Forelimb muscle (tissue), 1 donor: ENCODE measurements at regions not wholly inside any gene's neighbourhood (a gene's known extent, or its start where the extent isn't known, plus 50 kb on each side); places are given as distances from the start of the nearest gene placed in this dataset.

Experiments used
- DNase-seq: peaks from one replicate; pipeline ENCODE4 v3.0.0-alpha.2; 2013; ENCODE audit warnings: low read depth

- no peak for DNase-seq
Observed at GRCh38 chr4:181701214-181701613, 542.0 kb upstream of the TENM3 start.

- no peak for DNase-seq
Observed at GRCh38 chr4:181701894-181702293, 541.3 kb upstream of the TENM3 start.

GRCh38 chr4:181702864-181703495 is 540.2 kb upstream of the TENM3 start:
- no peak for DNase-seq

DNA sequence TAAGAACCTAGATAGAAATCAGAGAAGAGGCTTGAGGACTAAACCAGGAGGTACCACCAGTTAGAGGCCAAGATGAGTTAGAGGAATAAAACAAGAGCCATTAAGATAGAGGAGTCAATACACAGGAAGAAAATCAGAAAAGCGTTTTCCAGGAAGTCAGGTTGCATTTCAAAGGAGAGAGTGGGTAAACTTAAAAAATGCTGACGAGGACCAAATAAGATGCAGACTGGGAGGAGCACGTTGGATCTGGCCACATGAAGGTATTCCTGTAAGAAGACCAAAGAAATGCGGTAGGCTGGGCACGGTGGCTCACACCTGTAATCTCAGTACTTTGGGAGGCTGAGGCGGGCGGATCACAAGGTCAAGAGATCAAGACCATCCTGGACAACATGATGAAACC is 533.1 kb upstream of the TENM3 start:
- DNase-seq = no peak

- DNase-seq = no peak
Observed at GRCh38 chr4:181711387-181711786, 531.8 kb upstream of the TENM3 start.

DNA sequence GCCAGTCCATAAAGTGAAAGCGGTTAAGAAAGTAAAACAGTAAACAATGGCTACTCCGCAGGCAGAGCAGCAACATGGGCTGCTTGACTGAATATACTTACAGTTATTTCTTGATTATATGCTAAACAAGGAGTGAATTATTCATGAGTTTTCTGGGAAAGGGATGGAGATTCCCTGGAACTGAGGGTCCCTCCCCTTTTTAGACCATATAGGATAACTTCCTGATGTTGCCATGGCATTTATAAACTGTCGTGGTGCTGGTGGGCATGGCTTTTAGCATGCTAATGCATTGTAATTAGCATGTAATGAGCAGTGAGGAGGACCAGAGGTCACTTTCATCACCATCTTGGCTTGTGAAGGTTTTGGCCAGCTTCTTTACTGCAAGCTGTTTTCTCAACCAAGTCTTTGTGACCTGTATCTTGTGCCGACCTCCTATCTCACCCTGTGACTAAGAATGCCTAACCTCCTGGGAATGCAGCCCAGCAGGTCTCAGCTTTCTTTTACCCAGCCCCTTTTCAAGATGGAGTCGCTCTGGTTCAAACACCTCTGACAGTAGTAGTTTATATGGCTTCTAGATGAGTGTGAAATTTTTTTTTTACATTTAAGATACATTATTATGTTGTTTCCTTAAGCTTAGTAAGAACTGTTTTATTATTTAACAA is 514.8 kb upstream of the TENM3 start:
- DNase-seq = no peak

GRCh38 chr4:181731900-181732299 is 511.3 kb upstream of the TENM3 start:
- DNase-seq = no peak

- no peak for DNase-seq
Observed at GRCh38 chr4:181737744-181738143, 505.5 kb upstream of the TENM3 start.

GRCh38 chr4:181739031-181739430 is 504.2 kb upstream of the TENM3 start:
- DNase-seq = no peak

DNA sequence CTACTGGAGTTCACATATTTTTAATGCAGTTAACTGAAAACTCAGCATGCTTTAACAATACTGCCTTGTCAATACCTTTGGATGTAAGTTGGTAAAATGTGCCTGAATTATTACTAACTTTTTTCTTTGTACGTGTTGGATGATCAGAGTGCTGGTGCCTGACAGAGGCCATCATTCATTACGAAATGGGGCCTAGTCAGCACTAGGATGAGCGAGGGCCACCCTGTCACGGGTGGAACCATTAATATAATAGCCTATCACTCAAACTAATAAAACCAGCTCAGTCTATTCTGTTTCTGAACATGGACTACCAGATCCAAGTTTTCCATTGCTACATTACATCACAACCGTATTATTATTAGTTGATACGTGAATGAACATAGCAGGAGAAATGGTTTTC is 501.7 kb upstream of the TENM3 start:
- DNase-seq = no peak

DNA sequence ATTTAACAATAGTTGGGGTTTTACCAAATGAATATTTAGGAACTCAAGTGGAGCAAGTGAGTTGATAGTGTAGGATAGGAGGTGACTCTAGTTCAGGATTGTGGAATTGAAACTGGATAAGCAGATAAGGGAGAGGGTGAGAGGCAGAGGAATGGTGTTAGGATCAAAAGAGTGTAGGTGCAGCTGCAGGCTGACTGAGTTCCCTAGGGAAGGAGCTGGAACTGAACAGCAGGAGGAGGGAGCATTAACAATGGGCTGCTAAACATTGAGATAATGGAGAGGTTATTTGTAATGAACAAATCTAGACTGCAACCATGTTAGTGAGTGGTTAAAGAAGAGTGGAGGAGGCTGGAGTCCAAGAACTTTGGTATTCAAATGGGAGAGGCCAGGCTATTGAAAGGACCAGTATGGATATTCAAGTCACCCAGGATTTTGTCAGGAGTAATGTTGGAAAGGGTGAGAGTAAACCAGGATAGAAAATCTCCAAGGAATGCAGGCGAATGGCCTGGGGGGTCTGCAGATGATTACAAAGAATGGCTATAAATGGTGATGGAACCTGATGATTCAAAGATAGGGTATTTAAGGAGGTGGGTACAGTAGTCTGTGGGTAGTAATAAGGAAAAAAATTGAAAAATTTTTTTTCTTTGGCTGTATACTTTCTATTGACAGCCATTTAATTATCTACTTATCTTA is 497.1 kb upstream of the TENM3 start:
- no peak for DNase-seq

DNA sequence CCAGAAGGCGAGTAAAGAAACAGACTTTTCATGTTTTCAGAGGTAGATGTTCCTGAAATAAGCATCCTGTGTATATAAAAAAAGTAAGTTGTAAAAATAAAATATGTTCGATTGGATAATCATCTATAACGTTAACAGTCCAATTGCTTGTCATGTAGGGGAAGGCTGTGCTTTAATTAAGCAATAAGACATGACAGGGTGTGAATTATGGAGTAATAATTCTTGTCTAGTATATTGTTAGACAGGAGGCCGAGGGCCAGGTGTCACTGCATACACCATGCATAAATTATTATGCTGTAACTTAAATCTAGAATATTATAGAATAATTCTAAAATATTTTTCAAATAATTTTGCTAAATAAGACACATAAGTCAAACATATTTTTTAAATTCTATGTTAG is 494.6 kb upstream of the TENM3 start:
- DNase-seq = no peak

DNA sequence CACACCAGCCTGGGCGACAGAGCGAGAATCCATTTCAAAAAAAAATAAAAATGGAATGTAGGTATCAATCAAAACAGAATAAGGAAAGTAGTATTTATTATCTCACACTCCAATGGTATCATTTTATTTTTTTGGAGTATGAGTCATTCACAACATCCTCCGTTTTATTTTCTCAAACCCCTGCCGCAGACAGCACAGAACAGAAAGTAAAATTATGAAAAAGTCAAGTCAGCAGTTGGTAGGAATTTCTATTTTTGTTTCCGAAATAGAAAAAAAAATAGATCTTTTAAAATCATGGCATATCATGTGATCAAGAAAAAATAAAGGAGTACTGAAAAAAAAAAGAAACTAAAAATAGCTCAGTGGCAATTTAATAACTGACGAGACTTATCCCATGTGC is 490.7 kb upstream of the TENM3 start:
- DNase-seq = no peak

- no peak for DNase-seq
Observed at GRCh38 chr4:181753207-181753606, 490.0 kb upstream of the TENM3 start.

DNA sequence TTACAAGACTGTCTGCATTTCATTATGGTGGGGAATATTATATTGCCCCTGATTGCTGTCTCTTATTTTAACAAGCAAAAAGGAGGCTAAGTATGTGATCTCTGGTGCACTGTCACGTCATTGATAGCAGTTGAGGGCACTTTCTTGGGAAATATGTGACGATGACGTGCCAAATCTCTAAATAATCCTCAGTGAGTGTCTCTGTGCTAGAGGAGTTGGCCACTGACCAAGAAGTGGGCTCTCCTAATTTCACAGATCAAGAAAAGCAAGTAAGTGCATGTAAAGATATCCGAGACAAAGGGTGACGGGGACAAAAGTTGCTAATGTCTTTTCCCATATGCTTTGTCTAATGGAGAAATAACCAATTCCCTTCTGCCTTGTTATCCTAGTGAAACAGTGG is 487.4 kb upstream of the TENM3 start:
- no peak for DNase-seq

DNA sequence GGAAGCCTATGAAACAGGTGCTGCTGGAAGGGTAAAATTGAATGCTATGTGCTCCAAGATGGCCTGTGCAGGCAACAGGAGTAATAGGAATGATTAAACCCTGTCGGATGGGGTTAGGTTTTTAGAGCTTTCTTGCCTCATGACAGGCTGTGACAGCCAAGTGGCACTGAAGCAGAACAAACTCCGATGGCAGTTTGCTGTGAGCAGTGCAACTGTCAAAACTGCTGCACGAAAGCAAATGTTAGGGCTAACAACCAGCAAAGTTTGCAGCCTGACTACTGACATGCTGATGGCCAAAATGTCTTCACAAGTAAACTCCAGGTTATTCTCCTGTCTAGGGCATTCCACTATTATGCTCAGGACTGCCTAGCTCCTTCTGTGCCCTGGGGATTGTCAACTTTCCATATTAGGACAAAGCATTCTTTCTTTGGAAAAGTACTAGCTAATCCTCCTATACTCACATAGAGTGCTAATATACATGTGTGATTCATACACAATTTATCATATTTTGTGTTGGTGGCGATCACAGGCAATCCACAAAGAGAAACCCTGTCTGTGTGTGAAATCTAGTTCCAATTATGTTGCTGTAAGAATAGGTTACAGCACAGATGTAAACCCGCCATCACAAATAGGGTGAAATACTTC is 486.6 kb upstream of the TENM3 start:
- DNase-seq = no peak

GRCh38 chr4:181757098-181757497 is 486.1 kb upstream of the TENM3 start:
- DNase-seq = no peak

GRCh38 chr4:181757910-181758660 is 485.1 kb upstream of the TENM3 start:
- DNase-seq = no peak

GRCh38 chr4:181760560-181760959 is 482.6 kb upstream of the TENM3 start:
- no peak for DNase-seq

- no peak for DNase-seq
Observed at GRCh38 chr4:181761156-181761555, 482.0 kb upstream of the TENM3 start.

DNA sequence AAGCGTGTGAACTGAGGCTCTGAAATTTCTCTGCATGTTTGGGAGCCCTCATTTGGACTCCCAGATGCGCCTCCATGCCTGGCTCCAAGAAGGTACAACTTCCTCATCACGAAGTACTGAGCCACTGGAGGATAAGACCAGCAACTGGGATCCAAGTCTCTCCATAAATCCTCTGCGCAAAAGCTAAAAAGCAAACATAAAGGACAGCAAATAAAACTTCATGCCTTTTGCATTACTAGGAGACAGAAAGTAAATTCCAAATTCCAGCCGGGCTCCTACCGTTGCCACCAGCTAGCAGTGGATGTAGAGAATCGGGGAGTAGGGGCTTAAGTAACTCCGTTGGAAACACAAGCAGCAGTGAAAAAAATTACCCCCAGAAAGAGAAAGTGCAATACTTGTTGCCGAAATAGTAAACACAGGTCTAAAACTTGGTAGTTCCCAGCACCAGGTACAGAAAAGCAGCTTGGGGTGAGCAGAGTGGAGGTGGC is 477.1 kb upstream of the TENM3 start:
- no peak for DNase-seq

DNA sequence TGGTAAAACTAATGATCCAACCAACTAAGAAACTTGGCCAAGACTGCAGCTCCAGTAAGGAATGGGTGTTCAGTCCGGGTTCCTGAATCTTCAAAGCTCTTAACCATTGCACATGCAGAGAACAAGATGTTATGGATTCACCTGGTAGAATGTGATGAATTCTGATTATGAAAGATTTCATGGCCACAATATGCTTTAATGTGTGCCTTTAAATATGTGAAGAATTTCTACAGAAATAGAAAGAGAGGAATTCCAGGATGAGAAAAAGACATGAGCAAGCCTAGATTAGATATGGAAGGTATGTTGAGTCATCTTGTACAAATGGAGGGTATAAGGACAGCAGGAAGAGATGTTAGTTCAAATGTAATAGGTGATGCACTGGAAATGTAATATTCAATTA is 472.2 kb upstream of the TENM3 start:
- DNase-seq = no peak
